ENCODE measurements at regions not wholly inside any gene's neighbourhood (a gene's known extent, or its start where the extent isn't known, plus 50 kb on each side); places are given as distances from the start of the nearest gene placed in this dataset.

- TF ChIP-seq GATA3 (IDR thresholded peaks at IDR 0.05; ENCODE audit: low read depth, low read length) (no peak), GATA2 (IDR thresholded peaks at IDR 0.05; ENCODE audit: low read depth, low read length) (no peak)
Observed at GRCh38 chr4:95715830-95716229, 124.1 kb upstream of the PDHA2 start.

All from SH-SY5Y (cell line).